Ovary (tissue), 3 donors: ENCODE measurements at regions not wholly inside any gene's neighbourhood (a gene's known extent, or its start where the extent isn't known, plus 50 kb on each side); places are given as distances from the start of the nearest gene placed in this dataset.

Experiments used
- CTCF ChIP-seq, 3 donors: fragments of 450-650 bp in 2 of 3; fragments of 200-600 bp in 1 of 3; IDR thresholded peaks; one replicate each; pipeline versions ENCODE4 v1.5.1 to v1.8.0; 2016 to 2022; ENCODE audit warnings: antibody characterized with exemption in 3 of 3, mild to moderate bottlenecking in 1 of 3
- POLR2A ChIP-seq: fragments of 450-650 bp; IDR thresholded peaks from one replicate; pipeline ENCODE4 v1.6.1; 2017; ENCODE audit warnings: antibody characterized with exemption, mild to moderate bottlenecking, moderate library complexity
- donor health status: DM: no; HTN: no; CAD: no.

GRCh38 chr7:85415743-85416142 is 228.9 kb upstream of the SEMA3D start:
- TF ChIP-seq CTCF (IDR thresholded peaks at IDR 0.05) (no peak), POLR2A (no peak)
